ENCODE measurements at regions not wholly inside any gene's neighbourhood (a gene's known extent, or its start where the extent isn't known, plus 50 kb on each side); places are given as distances from the start of the nearest gene placed in this dataset.

GRCh38 chr6:84943905-84944304 lies 179.5 kb upstream of the TBX18 start:
- TF ChIP-seq CTCF (IDR thresholded peaks at IDR 0.05; ENCODE audit: insufficient read depth, low read depth, low read length) (no peak), EZH2 (IDR thresholded peaks at IDR 0.05; ENCODE audit: insufficient read depth, low read length) (no peak)
